ENCODE measurements at regions not wholly inside any gene's neighbourhood (a gene's known extent, or its start where the extent isn't known, plus 50 kb on each side); places are given as distances from the start of the nearest gene placed in this dataset.

- no peak for FAIRE-seq
These were observed 203.9 kb upstream of the GPR26 start for GRCh38 chr10:123462246-123462645.

- no peak for FAIRE-seq
These were observed 203.4 kb upstream of the GPR26 start for GRCh38 chr10:123462756-123463155.

DNA sequence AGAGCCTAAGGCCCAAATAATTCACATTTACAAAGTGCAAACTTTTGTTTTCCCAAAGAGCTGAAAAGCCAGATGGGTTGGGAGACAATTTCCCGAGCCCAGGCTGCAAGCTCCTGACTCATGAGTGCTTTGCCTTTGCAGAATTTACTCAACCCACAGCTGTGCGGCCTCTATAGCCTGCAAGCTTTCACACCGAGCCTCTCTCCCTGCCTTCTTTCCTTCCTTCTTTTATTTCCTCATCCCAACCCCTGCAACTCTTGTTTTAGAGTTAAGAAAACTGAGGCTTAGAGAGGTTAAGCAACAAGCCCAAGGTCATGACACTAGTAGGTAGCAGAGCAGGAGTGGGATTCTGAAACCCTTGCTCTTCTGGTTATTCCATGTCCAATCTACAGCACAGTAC is 203.0 kb upstream of the GPR26 start:
- FAIRE-seq: no peak

DNA sequence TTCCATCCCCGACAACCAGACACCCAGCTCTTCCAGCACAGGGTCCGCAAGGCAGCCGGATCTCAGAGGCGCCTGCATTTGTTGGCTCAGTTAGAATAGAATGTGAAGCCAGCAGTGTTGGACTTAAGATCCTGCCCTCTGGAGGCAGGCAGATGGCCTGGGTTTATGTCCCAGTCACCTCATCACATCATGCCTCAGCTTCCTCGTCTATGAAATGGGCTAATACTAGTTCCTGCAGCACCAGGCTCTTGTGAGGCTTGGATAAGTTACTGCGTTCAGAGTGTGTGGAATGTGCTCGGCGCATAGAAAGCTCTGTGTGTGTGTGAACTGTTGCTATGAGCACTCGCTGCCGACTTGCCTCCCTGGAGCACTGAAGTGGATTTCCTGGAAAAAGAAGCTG is 202.5 kb upstream of the GPR26 start:
- no peak for FAIRE-seq

- FAIRE-seq: no peak
These were observed 201.5 kb upstream of the GPR26 start for GRCh38 chr10:123464430-123465323.

GRCh38 chr10:123470336-123470921 is 195.7 kb upstream of the GPR26 start:
- FAIRE-seq: no peak

GRCh38 chr10:123471811-123472210 is 194.3 kb upstream of the GPR26 start:
- FAIRE-seq: no peak

- no peak for FAIRE-seq
These were observed 193.5 kb upstream of the GPR26 start for GRCh38 chr10:123472606-123473005.

- FAIRE-seq: no peak
These were observed 191.5 kb upstream of the GPR26 start for GRCh38 chr10:123474700-123475099.

DNA sequence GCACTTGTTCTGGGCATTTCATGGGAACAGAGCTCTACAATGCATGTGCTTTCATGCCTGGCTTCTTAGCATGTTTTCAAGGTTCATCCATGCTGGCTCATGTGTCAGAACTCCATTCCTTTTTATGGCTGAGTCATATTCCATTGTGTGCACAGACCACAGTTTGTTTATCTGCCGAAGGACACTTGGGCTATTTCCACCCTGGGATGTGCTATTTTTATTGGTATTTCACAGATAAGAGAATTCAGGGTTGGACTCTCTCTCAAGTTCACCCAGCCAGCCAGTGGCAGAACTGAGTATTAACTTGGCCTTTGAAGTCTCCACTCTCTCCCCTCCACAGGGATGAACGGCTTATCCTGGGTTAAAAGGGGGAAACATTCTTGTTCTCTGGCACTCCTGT is 190.7 kb upstream of the GPR26 start:
- no peak for FAIRE-seq

GRCh38 chr10:123478116-123478515 is 188.0 kb upstream of the GPR26 start:
- no peak for FAIRE-seq

DNA sequence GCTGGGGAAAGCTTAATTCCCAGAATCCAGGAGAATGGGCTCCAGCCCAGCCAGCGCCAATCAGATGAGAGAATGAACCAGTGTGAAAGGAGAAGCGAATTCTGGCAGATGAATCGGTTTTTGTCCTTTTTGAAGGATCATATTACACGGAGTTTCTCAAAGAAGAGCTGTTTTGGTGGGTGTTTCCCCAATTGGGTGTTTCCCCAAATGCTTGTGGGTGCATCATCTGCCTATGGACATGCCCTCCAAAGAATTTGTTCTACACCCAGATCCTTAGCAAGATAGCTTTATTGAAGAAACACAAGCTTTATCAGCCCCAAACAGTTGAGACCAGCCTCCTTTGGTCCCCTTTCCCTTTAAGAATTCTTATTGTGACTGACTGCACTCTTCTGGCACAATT is 186.5 kb upstream of the GPR26 start:
- FAIRE-seq: no peak

GRCh38 chr10:123480344-123480743 is 185.8 kb upstream of the GPR26 start:
- no peak for FAIRE-seq

GRCh38 chr10:123480845-123481244 is 185.3 kb upstream of the GPR26 start:
- no peak for FAIRE-seq

DNA sequence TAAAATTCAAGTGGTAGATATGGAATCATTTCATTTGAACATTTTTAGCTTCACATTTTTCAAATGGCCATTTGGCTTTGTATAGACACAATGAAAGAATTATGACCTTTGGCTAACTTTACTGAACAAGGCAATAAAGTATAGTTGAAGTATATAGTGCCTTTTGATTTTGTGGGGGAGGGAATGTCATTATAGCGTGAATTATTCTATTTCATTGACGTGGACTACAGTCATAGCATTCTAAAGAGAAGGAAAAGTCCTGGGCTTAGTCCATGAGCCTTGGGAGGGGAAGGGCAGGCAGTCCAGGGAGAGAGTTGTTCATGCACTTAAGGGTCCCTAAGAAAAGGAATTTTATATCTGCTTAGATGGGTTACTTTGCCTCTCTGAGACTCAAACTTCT is 181.4 kb upstream of the GPR26 start:
- no peak for FAIRE-seq

DNA sequence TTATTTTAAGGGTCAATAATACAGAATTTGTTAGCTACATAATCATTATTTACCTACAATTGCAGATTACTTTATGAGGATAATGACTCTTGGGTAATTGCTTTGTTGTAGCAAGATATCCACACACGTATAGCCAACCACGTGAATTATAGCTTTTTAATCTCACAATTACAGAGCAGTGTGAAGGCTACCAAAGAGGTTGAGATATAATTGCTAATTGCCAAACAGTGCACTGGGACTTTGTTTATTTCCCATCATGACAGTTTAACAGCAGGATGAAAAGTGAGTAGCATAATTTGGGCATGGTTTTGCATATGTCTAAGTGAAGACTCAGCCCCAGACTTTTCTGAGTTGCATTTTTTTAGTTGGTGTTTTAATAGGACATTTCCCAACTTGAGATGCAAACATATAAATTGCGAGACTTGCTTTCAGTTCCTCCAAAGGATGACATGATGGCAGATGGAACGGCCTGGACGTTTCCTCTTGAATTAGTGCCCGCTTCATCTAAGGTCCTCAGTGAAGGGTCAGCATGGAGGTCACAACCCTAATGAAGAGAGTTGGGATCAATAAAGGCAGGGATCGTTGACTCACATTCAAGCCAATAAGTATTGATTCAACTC is 180.7 kb upstream of the GPR26 start:
- FAIRE-seq: no peak

- no peak for FAIRE-seq
These were observed 177.7 kb upstream of the GPR26 start for GRCh38 chr10:123488436-123488835.

DNA sequence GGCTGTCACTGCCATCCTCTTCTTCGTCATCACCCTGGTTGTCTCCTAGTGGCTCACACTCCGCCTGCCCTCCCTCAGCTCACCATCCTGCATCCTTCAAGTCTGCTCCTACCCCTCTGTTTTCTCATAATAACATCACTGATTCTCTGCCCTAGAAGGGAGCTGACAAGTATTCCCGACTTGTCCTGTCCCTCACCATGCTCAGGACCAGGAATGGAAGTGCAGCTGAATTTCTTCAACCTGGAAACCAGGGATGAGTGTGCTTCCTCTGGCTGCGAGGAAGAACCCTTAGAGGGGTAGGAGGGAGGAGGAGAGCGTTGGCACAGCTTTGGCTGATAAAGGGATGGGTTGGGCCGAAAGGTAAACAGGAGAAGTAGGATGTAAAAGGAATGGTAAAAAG is 174.8 kb upstream of the GPR26 start:
- FAIRE-seq: no peak

GRCh38 chr10:123492016-123492415 is 174.1 kb upstream of the GPR26 start:
- no peak for FAIRE-seq

GRCh38 chr10:123494301-123494808 is 171.8 kb upstream of the GPR26 start:
- FAIRE-seq: no peak

GRCh38 chr10:123496375-123496774 is 169.8 kb upstream of the GPR26 start:
- FAIRE-seq: no peak

DNA sequence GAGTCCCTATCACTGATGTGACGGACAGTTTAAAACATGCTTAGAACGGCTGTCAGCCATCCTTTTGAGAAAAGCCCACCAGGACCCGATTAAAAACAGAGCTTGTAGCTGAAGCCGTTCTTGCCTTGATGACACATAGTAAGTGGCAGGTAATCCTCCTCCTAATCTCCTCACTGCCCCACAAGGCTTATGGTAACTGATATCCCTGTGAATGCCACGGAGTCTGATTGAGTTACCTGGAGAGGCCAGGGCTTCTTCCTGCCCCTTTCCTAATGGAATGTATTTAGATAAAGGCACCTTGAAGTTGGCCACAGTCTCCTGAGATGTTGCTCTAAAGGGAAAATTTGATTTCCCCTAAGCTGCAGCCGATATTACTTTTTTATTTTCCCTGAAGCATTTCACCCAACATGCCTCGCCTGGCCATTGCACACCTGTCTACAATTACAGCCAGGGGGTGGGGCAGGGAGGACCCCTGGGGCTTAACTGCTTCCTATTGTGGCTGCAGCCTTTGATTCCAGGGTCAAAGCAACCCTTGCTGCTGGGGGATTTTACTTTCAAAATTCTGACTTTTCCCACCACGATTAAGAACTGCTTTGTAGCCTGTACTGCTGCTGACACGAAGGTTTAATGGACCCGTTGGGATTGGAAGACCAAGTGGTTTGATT is 169.0 kb upstream of the GPR26 start:
- no peak for FAIRE-seq

- FAIRE-seq: no peak
These were observed 166.0 kb upstream of the GPR26 start for GRCh38 chr10:123500110-123500509.
